B cell (primary cell): ENCODE measurements at regions not wholly inside any gene's neighbourhood (a gene's known extent, or its start where the extent isn't known, plus 50 kb on each side); places are given as distances from the start of the nearest gene placed in this dataset.

Experiments used
- ATAC-seq: fragments of 200-7000 bp; cut with Tn5 transposase; one replicate; pipeline ENCODE4 v1.10.0; 2021; ENCODE audit warnings: low read depth, mild to moderate bottlenecking, moderate number of reproducible peaks, moderate library complexity
- CTCF ChIA-PET: fragments of 350-600 bp; sonication (Branson Sonifier 250); formaldehyde crosslinking; loops from one replicate; lab custom pipeline; 2021; ENCODE audit warnings: antibody characterized with exemption, inconsistent platforms; lab: Charles Lee
- POLR2A ChIA-PET: fragments of 350-600 bp; sonication (Branson Sonifier 250); formaldehyde crosslinking; loops from one replicate; lab custom pipeline; 2021; ENCODE audit warnings: antibody characterized with exemption; lab: Charles Lee
- DNase-seq: peaks from one replicate; pipeline ENCODE4 v3.0.0; 2013
- H2AFZ ChIP-seq: 2 replicates; pipeline ENCODE4 v1.6.1; 2012; ENCODE audit warnings: mild to moderate bottlenecking, low read depth, low read length; ENCODE audit not compliant: insufficient read depth, poor library complexity, severe bottlenecking
- H3K27ac ChIP-seq, 2 donors: 1 replicate in 1 of 2; 2 replicates in 1 of 2; pipeline ENCODE4 v1.5.1; 2012 to 2013; ENCODE audit warnings: low read length in 2 of 2, mild to moderate bottlenecking in 2 of 2, moderate library complexity in 1 of 2
- H3K27me3 ChIP-seq, 4 experiments: fragments of 200-600 bp in 1 of 4; sonication (generic) in 1 of 4; replicated peaks in 1 of 4; 1 replicate in 2 of 4; 2 replicates in 2 of 4; pipeline versions ENCODE4 v1.6.1 to v1.7.0; 2013 to 2016; ENCODE audit warnings: low read length in 3 of 4, mild to moderate bottlenecking in 2 of 4, mixed read lengths in 1 of 4, moderate library complexity in 1 of 4; ENCODE audit not compliant: insufficient read depth in 4 of 4, control insufficient read depth in 3 of 4; ENCODE audit errors: control extremely low read depth in 1 of 4
- H3K36me3 ChIP-seq, 2 experiments: replicated peaks in 1 of 2; 1 replicate in 1 of 2; 2 replicates in 1 of 2; pipeline versions ENCODE4 v1.6.1 to v1.7.1; 2013; ENCODE audit warnings: low read length in 1 of 2; ENCODE audit not compliant: insufficient read depth in 2 of 2, control insufficient read depth in 1 of 2; ENCODE audit errors: control extremely low read depth in 1 of 2, extremely low read depth in 1 of 2
- H3K4me1 ChIP-seq, 2 donors: fragments of 200-600 bp in 1 of 2; sonication (generic) in 1 of 2; 1 replicate in 1 of 2; 2 replicates in 1 of 2; pipeline versions ENCODE4 v1.5.1 to v1.6.1; 2013 to 2017; ENCODE audit warnings: low read length in 2 of 2; ENCODE audit not compliant: control insufficient read depth in 2 of 2, insufficient read depth in 2 of 2
- H3K4me2 ChIP-seq: replicated peaks from 2 replicates; pipeline ENCODE3; 2012; ENCODE audit warnings: mild to moderate bottlenecking, low read depth, low read length; ENCODE audit not compliant: poor library complexity, severe bottlenecking
- H3K4me3 ChIP-seq, 5 experiments: fragments of 200-600 bp in 1 of 5; sonication (generic) in 1 of 5; 1 replicate in 3 of 5; 2 replicates in 2 of 5; pipeline versions ENCODE4 v1.5.1 to v1.7.0; 2011 to 2016; ENCODE audit warnings: low read length in 4 of 5, mild to moderate bottlenecking in 4 of 5, low read depth in 2 of 5, control low read depth in 1 of 5, moderate library complexity in 1 of 5; ENCODE audit not compliant: insufficient read depth in 1 of 5; ENCODE audit errors: control extremely low read depth in 1 of 5, extremely low read depth in 1 of 5
- H3K79me2 ChIP-seq: fragments of 200-600 bp; sonication (generic); one replicate; pipeline ENCODE4 v1.6.0; 2016; ENCODE audit warnings: low read length; ENCODE audit not compliant: control insufficient read depth, insufficient read depth
- H3K9ac ChIP-seq: fragments of 200-600 bp; sonication (generic); 2 replicates; pipeline ENCODE4 v1.6.1; 2017; ENCODE audit warnings: mild to moderate bottlenecking, low read length, moderate library complexity
- H3K9me3 ChIP-seq, 3 donors: one replicate each; pipeline versions ENCODE4 v1.6.1 to v1.7.1; 2013; ENCODE audit warnings: low read length in 2 of 3; ENCODE audit not compliant: control insufficient read depth in 2 of 3, insufficient read depth in 1 of 3; ENCODE audit errors: control extremely low read depth in 1 of 3
- H4K20me1 ChIP-seq: 2 replicates; pipeline ENCODE4 v1.6.0; 2012; ENCODE audit warnings: mild to moderate bottlenecking, low read length; ENCODE audit not compliant: insufficient read depth, control insufficient read depth, poor library complexity, severe bottlenecking
- H3K27ac Mint-ChIP-seq: one replicate; pipeline ENCODE4 v1.8.0; 2021; ENCODE audit warnings: mixed read lengths
- H3K27me3 Mint-ChIP-seq: one replicate; pipeline ENCODE4 v1.8.0; 2021; ENCODE audit warnings: mixed read lengths
- H3K4me1 Mint-ChIP-seq: one replicate; pipeline ENCODE4 v1.8.0; 2021; ENCODE audit warnings: mixed read lengths
- H3K4me3 Mint-ChIP-seq: one replicate; pipeline ENCODE4 v1.8.0; 2021; ENCODE audit warnings: mixed read lengths
- H3K9me3 Mint-ChIP-seq: one replicate; pipeline ENCODE4 v1.8.0; 2022; ENCODE audit warnings: mixed read lengths; ENCODE audit not compliant: insufficient read depth
- EZH2 ChIP-seq: IDR thresholded peaks from 2 replicates; pipeline ENCODE4 v1.6.1; 2012; ENCODE audit warnings: borderline replicate concordance, low read depth, mild to moderate bottlenecking, moderate library complexity, low read length; ENCODE audit not compliant: insufficient read depth, poor library complexity, severe bottlenecking
- WGBS: methylation state at CpG from one replicate; pipeline ENCODE4 v1.1.5; 2013; ENCODE audit warnings: missing lambda C conversion rate; ENCODE audit not compliant: insufficient coverage; 5-methylcytosine and 5-hydroxymethylcytosine counted together
- intact Hi-C: fragments of 100-400 bp; cut with micrococcal nuclease; formaldehyde crosslinking; loops from one replicate; pipeline ENCODE4 v1.10.0; 2022
- TF ChIP-seq, protein P1 (sequence below): fragments of 200-600 bp; IDR thresholded peaks from one replicate; pipeline ENCODE4 v1.8.0; 2022; ENCODE audit warnings: antibody characterized with exemption, mild to moderate bottlenecking

DNA sequence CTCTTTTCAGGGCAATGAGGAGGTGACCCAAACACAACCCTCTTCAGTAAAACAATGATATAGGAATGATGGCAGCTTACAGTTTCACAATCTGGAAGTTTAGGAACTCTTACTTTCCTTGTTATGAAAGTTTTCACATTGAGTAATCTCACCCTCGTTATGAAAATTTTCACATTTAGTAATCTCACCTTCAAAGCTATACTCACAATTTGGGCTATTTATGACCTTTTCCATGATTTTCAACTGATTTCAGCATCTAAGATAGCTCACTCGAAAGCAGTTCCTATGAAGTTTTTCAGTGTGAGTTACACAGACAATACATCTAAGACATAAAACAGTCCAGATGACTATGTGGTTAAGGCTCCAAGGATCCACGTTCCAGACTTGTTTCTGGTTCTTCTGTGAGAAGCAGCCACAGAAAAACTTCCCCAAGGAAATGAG, 57.1 kb downstream of the FOXD1 start:
- DNase-seq (no peak), ATAC-seq (no peak)
- TF ChIP-seq, protein P1, sequence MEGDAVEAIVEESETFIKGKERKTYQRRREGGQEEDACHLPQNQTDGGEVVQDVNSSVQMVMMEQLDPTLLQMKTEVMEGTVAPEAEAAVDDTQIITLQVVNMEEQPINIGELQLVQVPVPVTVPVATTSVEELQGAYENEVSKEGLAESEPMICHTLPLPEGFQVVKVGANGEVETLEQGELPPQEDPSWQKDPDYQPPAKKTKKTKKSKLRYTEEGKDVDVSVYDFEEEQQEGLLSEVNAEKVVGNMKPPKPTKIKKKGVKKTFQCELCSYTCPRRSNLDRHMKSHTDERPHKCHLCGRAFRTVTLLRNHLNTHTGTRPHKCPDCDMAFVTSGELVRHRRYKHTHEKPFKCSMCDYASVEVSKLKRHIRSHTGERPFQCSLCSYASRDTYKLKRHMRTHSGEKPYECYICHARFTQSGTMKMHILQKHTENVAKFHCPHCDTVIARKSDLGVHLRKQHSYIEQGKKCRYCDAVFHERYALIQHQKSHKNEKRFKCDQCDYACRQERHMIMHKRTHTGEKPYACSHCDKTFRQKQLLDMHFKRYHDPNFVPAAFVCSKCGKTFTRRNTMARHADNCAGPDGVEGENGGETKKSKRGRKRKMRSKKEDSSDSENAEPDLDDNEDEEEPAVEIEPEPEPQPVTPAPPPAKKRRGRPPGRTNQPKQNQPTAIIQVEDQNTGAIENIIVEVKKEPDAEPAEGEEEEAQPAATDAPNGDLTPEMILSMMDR = no peak
- no peak for TF ChIP-seq EZH2
- POLR2A ChIA-PET = no interaction called here
- Histone ChIP-seq H3K79me2 (no peaks in the 10 kb centered on the region), H3K4me3 (no peak overlapping the region), H3K9ac (no peak overlapping the region), H3K4me1 (peaks cover 3 to 11% of the 10 kb centered on the region in 2 donors), H3K27me3 (peaks cover 0 to 16% (median 1%) of the 10 kb centered on the region in 4 experiments), H4K20me1 (no peaks in the 10 kb centered on the region), H3K9me3 (peaks cover 0 to 2% (median 0%) of the 10 kb centered on the region in 3 donors), H3K36me3 (no peaks in the 10 kb centered on the region), H3K4me2 (no peak overlapping the region), H2AFZ (no peak overlapping the region), H3K27ac (no peak overlapping the region)
- Mint-ChIP-seq H3K27ac (no peak overlapping the region), H3K9me3 (no peaks in the 10 kb centered on the region), H3K27me3 (peaks cover 44% of the 10 kb centered on the region), H3K4me1 (peaks cover 6% of the 10 kb centered on the region), H3K4me3 (no peak overlapping the region)
- intact Hi-C loops = no loop called here
- CTCF ChIA-PET = no interaction called here
- no CpG with 5 or more reads among the region's 3 CpGs for WGBS

DNA sequence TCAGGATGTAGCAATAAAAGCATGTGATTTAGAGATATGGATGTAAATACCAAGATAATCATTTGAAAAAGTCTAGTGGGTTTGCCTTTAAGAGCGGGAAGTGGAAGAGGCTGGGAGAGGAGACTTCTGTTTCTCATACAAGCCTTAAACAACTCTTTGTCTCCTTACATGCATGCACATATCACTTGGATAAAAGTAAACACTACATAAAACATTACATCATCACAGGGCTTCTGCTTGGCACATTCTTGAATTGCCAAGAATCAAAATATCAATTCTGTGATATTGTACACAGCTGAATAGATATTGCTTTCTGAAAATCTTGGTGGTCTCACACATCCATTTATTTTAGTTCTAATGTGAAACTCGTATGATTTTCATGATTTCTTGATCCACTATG, 57.6 kb downstream of the FOXD1 start:
- DNase-seq = no peak
- H4K20me1 ChIP-seq = no peaks in the 10 kb centered on the region
- ChIA-PET CTCF (no interaction called here), POLR2A (no interaction called here)
- Mint-ChIP-seq H3K9me3 (no peaks in the 10 kb centered on the region), H3K4me3 (no peak overlapping the region), H3K4me1 (peaks cover 6% of the 10 kb centered on the region), H3K27me3 (peaks cover 44% of the 10 kb centered on the region), H3K27ac (no peak overlapping the region)
- H3K27me3 ChIP-seq = peaks cover 0 to 16% (median 1%) of the 10 kb centered on the region in 4 experiments
- no peak overlapping the region for H2AFZ ChIP-seq
- no peak for TF ChIP-seq EZH2
- TF ChIP-seq, protein P1 = no peak
- H3K4me3 ChIP-seq = no peak overlapping the region
- ATAC-seq = no peak
- H3K36me3 ChIP-seq = no peaks in the 10 kb centered on the region
- H3K27ac ChIP-seq = no peak overlapping the region
- H3K79me2 ChIP-seq = no peaks in the 10 kb centered on the region
- peaks cover 0 to 2% (median 2%) of the 10 kb centered on the region in 3 donors for H3K9me3 ChIP-seq
- intact Hi-C loops = no loop called here
- no peak overlapping the region for H3K9ac ChIP-seq
- H3K4me1 ChIP-seq = peaks cover 3 to 11% of the 10 kb centered on the region in 2 donors
- no CpG with 5 or more reads among the region's 2 CpGs for WGBS
- no peak overlapping the region for H3K4me2 ChIP-seq
